ENCODE measurements at regions not wholly inside any gene's neighbourhood (a gene's known extent, or its start where the extent isn't known, plus 50 kb on each side); places are given as distances from the start of the nearest gene placed in this dataset.

GRCh38 chr17:36870720-36870999, 66.6 kb upstream of the LHX1 start:
- no peak for DNase-seq

DNA sequence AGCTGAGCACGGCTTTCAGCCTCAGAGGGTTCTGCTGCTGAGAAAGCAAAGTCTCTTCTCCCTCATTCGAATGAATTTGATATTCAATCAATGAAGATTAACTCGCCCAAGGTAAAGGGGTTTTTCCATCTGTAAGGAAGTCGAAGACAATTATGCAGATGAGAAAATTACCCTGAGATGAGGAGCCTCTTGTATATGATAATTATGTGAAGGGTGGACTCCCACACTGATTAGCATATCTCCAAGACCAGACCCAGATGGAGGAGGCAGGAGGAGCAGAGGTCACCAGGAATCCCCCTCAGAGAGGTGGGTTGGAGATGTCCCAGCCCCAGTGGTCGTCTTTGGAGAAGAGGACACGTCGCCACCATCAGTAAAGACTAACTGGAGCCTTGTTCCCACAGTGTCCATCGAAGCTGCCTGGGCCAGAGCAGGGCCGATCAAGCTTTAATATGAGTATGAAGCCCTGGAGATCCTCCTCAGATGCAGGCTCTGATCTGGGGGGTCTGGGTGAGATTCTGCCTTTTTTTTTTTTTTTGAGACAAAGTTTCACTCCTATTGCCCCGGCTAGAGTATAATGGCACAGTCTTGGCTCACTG, 61.5 kb upstream of the LHX1 start:
- DNase-seq = no peak

- DNase-seq = no peak
These were observed 60.3 kb upstream of the LHX1 start for GRCh38 chr17:36876966-36877365.

GRCh38 chr17:36877771-36878170, 59.5 kb upstream of the LHX1 start:
- no peak for DNase-seq

DNA sequence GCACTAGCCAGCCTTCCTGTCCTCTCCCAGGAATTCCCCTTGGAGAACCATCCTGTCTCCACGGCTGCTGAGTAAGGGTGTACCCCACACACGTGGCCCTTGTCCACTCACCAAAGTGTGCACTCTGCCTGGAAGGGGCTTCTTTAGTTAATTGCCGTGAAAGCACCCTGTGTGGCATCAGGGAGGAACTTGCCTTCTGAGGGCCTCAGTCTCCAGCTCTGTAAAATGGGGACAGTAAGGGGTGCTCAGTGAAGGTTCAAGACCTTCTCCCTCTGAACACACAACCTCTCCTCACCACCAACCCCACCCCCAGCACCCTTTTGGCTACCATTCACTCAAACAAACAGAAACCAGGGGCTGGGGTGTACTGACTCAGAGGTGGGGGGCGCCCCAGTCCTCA, 59.1 kb upstream of the LHX1 start:
- no peak for DNase-seq

- no peak for DNase-seq
These were observed 58.2 kb upstream of the LHX1 start for GRCh38 chr17:36879027-36879426.

- no peak for DNase-seq
These were observed 57.6 kb upstream of the LHX1 start for GRCh38 chr17:36879624-36880131.

- no peak for DNase-seq
These were observed 56.9 kb upstream of the LHX1 start for GRCh38 chr17:36880268-36880905.

DNA sequence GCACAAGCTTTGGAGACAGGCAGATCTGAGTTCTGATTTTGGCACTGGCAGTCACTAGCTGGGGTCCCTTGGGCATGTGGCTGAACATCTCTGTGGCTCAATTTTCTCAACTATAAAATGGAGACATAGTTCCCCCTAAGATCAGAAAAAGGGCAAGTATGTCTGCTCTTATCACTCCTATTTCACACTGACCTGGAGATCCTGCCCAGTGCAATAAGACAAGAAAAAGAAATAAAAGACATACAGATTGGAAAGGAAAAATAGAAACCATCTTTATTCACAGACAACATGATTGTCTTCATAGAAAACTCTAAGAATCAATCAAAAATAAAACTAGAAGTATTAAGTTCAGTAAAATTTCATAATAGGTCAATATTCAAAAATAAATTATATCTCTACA, 56.0 kb upstream of the LHX1 start:
- DNase-seq = no peak

GRCh38 chr17:36884495-36885152, 52.7 kb upstream of the LHX1 start:
- no peak for DNase-seq

DNA sequence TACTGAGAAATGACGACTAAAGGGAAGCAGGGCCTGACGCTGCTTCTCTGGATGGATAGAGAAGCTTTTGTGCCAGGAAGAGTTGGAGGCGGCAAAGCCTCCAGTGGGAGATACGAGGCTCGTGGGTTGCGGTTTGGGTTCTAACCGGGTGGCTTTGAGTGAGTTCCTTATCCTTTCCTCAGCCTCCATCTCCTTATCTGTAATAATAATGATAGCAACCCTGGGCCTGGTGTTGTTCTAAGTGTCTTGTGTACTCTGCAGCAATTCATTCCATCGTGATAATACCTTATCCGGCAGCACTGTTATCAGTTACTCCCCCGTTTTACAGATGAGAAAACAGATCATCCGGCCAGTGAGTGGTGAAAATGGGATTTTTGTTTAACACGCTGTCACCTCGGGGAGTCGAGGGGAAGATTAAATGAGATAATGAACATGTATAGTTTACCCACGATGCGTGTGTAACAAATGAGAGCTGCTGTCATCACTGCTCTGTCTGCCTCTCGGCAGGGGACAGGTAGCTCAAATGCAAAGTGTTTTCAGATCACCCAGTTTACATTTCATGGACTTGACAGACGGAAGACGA, 52.0 kb upstream of the LHX1 start:
- no peak for DNase-seq

DNA sequence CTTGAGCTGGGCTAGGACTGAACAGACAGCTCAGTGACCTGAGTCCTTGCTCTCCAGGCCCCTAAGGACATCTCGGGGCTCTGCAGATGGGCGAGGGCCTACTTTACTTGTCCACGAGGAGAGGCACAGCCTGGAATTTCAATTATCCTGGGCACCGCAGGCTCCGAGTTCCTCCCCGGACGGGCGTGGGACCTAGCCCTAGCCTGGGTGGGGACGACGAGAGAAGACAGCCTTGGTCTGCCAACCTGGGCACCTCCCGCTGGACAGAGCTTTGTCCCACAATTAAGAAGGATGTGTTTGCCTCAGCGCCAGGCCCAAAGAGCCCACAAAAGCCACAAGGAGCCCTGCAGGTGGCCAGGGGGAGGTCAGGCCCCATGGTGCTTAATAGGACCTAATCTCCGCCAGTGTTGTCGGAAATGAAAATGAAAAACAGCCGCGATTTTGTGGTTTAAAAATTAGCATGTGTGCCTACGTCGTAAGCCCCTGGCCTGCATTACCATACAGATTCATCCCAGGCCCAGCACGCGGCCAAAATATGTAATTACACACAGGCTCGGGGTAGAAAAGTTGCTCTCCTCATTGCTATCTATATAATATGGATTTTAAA, 51.4 kb upstream of the LHX1 start:
- DNase-seq = no peak

Measured in CD4-positive, alpha-beta T cell treated with Interferon gamma for 1 hour (primary cell).